ENCODE measurements at regions not wholly inside any gene's neighbourhood (a gene's known extent, or its start where the extent isn't known, plus 50 kb on each side); places are given as distances from the start of the nearest gene placed in this dataset.

DNA sequence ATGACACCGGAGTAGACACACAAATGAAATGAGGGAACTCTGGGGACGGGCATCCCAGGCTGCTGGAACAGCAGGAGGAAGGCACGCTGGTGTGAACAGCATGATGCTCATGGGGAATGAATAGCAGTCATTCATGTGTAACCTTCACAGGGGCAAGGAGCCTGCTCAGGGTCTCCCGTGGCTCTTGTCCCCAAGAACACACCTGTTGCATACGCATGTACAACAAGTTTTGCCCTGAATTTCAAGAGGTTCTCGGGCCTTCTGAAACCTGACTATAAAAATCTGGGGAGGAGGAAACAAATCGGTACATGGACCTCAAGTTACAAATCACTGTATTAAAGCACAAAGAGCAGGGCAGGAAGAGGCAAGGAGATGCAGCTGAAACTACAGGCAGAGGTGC, 93.4 kb downstream of the RRAGC start:
- TF ChIP-seq REST (IDR thresholded peaks at IDR 0.05; ENCODE audit: insufficient read depth in 1 of 2, low read depth in 2 of 2, low read length in 2 of 2) (no peak), POLR2AphosphoS5 (IDR thresholded peaks at IDR 0.05; ENCODE audit: low read depth, low read length) (no peak), FOXP2 (optimal IDR thresholded peaks at IDR 0.05; ENCODE audit: borderline replicate concordance, extremely low read depth, extremely low read length, insufficient read depth) (no peak), SIN3A (IDR thresholded peaks at IDR 0.05; ENCODE audit: borderline replicate concordance, insufficient read depth, low read length) (no peak), TAF1 (IDR thresholded peaks at IDR 0.05; ENCODE audit: borderline replicate concordance, insufficient read depth, low read length) (no peak)

- TF ChIP-seq TAF1 (IDR thresholded peaks at IDR 0.05; ENCODE audit: borderline replicate concordance, insufficient read depth, low read length) (no peak), REST (IDR thresholded peaks at IDR 0.05; ENCODE audit: insufficient read depth in 1 of 2, low read depth in 2 of 2, low read length in 2 of 2) (no peak), SIN3A (IDR thresholded peaks at IDR 0.05; ENCODE audit: borderline replicate concordance, insufficient read depth, low read length) (no peak), POLR2AphosphoS5 (IDR thresholded peaks at IDR 0.05; ENCODE audit: low read depth, low read length) (no peak), FOXP2 (optimal IDR thresholded peaks at IDR 0.05; ENCODE audit: borderline replicate concordance, extremely low read depth, extremely low read length, insufficient read depth) (no peak)
Observed at GRCh38 chr1:38763121-38763520, 96.5 kb downstream of the RRAGC start.

GRCh38 chr1:38760562-38760961, 99.0 kb downstream of the RRAGC start:
- TF ChIP-seq TAF1 (IDR thresholded peaks at IDR 0.05; ENCODE audit: borderline replicate concordance, insufficient read depth, low read length) (no peak), SIN3A (IDR thresholded peaks at IDR 0.05; ENCODE audit: borderline replicate concordance, insufficient read depth, low read length) (no peak), FOXP2 (optimal IDR thresholded peaks at IDR 0.05; ENCODE audit: borderline replicate concordance, extremely low read depth, extremely low read length, insufficient read depth) (no peak), REST (IDR thresholded peaks at IDR 0.05; ENCODE audit: insufficient read depth in 1 of 2, low read depth in 2 of 2, low read length in 2 of 2) (no peak), POLR2AphosphoS5 (IDR thresholded peaks at IDR 0.05; ENCODE audit: low read depth, low read length) (no peak)

GRCh38 chr1:38758820-38759219, 100.8 kb downstream of the RRAGC start:
- TF ChIP-seq POLR2AphosphoS5 (IDR thresholded peaks at IDR 0.05; ENCODE audit: low read depth, low read length) (no peak), FOXP2 (optimal IDR thresholded peaks at IDR 0.05; ENCODE audit: borderline replicate concordance, extremely low read depth, extremely low read length, insufficient read depth) (no peak), TAF1 (IDR thresholded peaks at IDR 0.05; ENCODE audit: borderline replicate concordance, insufficient read depth, low read length) (no peak), REST (IDR thresholded peaks at IDR 0.05; ENCODE audit: insufficient read depth in 1 of 2, low read depth in 2 of 2, low read length in 2 of 2) (no peak), SIN3A (IDR thresholded peaks at IDR 0.05; ENCODE audit: borderline replicate concordance, insufficient read depth, low read length) (no peak)

Measured in PFSK-1 (cell line).